ENCODE measurements at regions not wholly inside any gene's neighbourhood (a gene's known extent, or its start where the extent isn't known, plus 50 kb on each side); places are given as distances from the start of the nearest gene placed in this dataset.

DNA sequence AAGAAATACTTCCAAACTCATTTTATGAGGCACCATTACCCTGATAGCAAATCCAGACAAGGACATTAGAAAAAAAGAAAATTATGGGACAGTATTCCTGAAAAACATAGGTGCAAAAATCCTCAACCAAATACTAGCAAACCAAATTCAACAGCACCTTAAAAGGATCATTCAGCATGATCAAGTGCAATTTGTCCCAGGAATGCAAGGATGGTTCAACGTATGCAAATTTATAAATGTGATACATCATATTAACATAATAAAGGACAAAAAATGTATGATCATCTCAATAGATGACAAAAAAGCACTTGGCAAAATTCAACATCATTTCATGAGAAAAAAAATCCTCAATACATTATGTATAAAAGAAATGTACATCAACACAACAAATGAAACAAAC lies 162.9 kb downstream of the DUSP6 start:
- Histone ChIP-seq H3K18ac (ENCODE audit: low read depth in 1 of 2, low read length in 2 of 2) (no peak overlapping the region), H3K23ac (ENCODE audit: low read length in 2 of 2) (no peak overlapping the region), H3K4ac (ENCODE audit: low read depth in 1 of 2, low read length in 2 of 2) (no peak overlapping the region), H3K27me3 (ENCODE audit: control insufficient read depth in 1 of 2, insufficient read depth in 1 of 2, low read length in 2 of 2) (no peaks in the 10 kb centered on the region), H3K4me3 (ENCODE audit: insufficient read depth in 1 of 2, low read depth in 1 of 2, low read length in 2 of 2) (no peak overlapping the region), H3K14ac (ENCODE audit: low read length in 2 of 2) (no peak overlapping the region), H2AK5ac (ENCODE audit: low read length, severe bottlenecking) (no peak overlapping the region), H3K36me3 (ENCODE audit: control insufficient read depth in 1 of 2, insufficient read depth in 2 of 2, low read depth in 1 of 2, low read length in 2 of 2) (no peaks in the 10 kb centered on the region), H3K9ac (ENCODE audit: low read length) (no peak overlapping the region), H2AFZ (ENCODE audit: low read depth, low read length) (no peak overlapping the region), H3K4me1 (ENCODE audit: control insufficient read depth, insufficient read depth, low read depth, low read length) (no peaks in the 10 kb centered on the region), H2BK15ac (ENCODE audit: low read depth, poor library complexity, severe bottlenecking) (no peak overlapping the region), H3K4me2 (ENCODE audit: low read length, poor library complexity, severe bottlenecking) (no peak overlapping the region), H3K79me1 (replicated peaks; ENCODE audit: low read length, poor library complexity, severe bottlenecking) (no peaks in the 10 kb centered on the region), H2BK5ac (ENCODE audit: low read depth, low read length, poor library complexity, severe bottlenecking) (no peak overlapping the region), H3K27ac (ENCODE audit: low read length, poor library complexity, severe bottlenecking) (no peak overlapping the region), H2BK120ac (ENCODE audit: low read depth, low read length) (no peak overlapping the region), H4K91ac (ENCODE audit: low read length) (no peak overlapping the region), H4K8ac (ENCODE audit: low read length) (no peak overlapping the region), H3K9me3 (ENCODE audit: control insufficient read depth, low read length) (peaks cover 24% of the 10 kb centered on the region), H2BK12ac (ENCODE audit: low read length in 2 of 2) (no peak overlapping the region)
- DNase-seq: no peak
- no CpG with 5 or more reads among the region's 1 CpG for WGBS

DNA sequence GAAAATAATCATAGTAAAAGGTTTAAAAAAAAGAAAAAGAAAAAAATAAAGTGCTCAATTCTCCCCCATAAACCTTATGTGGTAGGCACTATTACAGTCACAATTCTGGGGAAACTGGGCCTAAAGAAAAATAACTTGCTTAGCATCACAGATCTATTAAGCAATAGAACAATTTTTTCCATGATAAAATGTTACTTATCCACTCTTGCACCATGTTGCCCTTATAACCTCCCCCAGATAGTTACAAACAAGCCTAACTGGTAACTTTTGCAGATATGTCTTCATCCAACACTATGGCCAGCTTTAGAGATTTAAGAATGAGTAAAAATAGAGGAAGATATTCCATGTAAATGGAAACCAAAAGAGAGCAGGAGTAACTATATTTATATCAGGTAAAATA lies 164.8 kb downstream of the DUSP6 start:
- Histone ChIP-seq H2BK15ac (ENCODE audit: low read depth, poor library complexity, severe bottlenecking) (no peak overlapping the region), H3K36me3 (ENCODE audit: control insufficient read depth in 1 of 2, insufficient read depth in 2 of 2, low read depth in 1 of 2, low read length in 2 of 2) (no peaks in the 10 kb centered on the region), H3K27ac (ENCODE audit: low read length, poor library complexity, severe bottlenecking) (no peak overlapping the region), H3K9ac (ENCODE audit: low read length) (no peak overlapping the region), H3K79me1 (replicated peaks; ENCODE audit: low read length, poor library complexity, severe bottlenecking) (no peaks in the 10 kb centered on the region), H3K14ac (ENCODE audit: low read length in 2 of 2) (no peak overlapping the region), H2AK5ac (ENCODE audit: low read length, severe bottlenecking) (no peak overlapping the region), H3K4me3 (ENCODE audit: insufficient read depth in 1 of 2, low read depth in 1 of 2, low read length in 2 of 2) (no peak overlapping the region), H2BK5ac (ENCODE audit: low read depth, low read length, poor library complexity, severe bottlenecking) (no peak overlapping the region), H2BK12ac (ENCODE audit: low read length in 2 of 2) (no peak overlapping the region), H4K91ac (ENCODE audit: low read length) (no peak overlapping the region), H4K8ac (ENCODE audit: low read length) (no peak overlapping the region), H3K27me3 (ENCODE audit: control insufficient read depth in 1 of 2, insufficient read depth in 1 of 2, low read length in 2 of 2) (no peaks in the 10 kb centered on the region), H3K9me3 (ENCODE audit: control insufficient read depth, low read length) (peaks cover 24% of the 10 kb centered on the region), H3K4me2 (ENCODE audit: low read length, poor library complexity, severe bottlenecking) (no peak overlapping the region), H2BK120ac (ENCODE audit: low read depth, low read length) (no peak overlapping the region), H2AFZ (ENCODE audit: low read depth, low read length) (no peak overlapping the region), H3K4ac (ENCODE audit: low read depth in 1 of 2, low read length in 2 of 2) (no peak overlapping the region), H3K18ac (ENCODE audit: low read depth in 1 of 2, low read length in 2 of 2) (no peak overlapping the region), H3K23ac (ENCODE audit: low read length in 2 of 2) (no peak overlapping the region), H3K4me1 (ENCODE audit: control insufficient read depth, insufficient read depth, low read depth, low read length) (no peaks in the 10 kb centered on the region)
- no peak for DNase-seq

DNA sequence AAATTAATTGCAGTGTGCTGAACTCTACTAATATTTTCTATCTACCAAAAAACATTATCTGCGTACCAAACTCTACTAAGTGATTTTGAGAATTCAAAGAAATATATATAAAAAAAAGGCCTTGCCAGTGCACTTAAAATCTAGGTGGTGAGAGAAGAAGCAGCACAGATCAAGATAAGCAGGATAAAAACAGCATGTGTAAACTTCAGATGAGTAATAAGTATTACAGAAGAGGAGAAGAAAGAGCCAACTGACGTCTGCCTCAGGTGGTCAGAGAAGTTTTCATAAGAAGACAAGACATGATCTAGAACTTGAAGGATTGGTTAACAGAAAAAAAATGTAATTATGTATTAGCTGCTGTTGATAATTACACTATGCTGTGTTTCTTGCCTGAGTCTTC lies 166.4 kb downstream of the DUSP6 start:
- no peaks in the 10 kb centered on the region for H3K79me1 ChIP-seq (replicated peaks; ENCODE audit: low read length, poor library complexity, severe bottlenecking)
- H3K9me3 ChIP-seq (ENCODE audit: control insufficient read depth, low read length): peaks cover 24% of the 10 kb centered on the region
- no peaks in the 10 kb centered on the region for H3K4me1 ChIP-seq (ENCODE audit: control insufficient read depth, insufficient read depth, low read depth, low read length)
- H3K27me3 ChIP-seq (ENCODE audit: control insufficient read depth in 1 of 2, insufficient read depth in 1 of 2, low read length in 2 of 2): no peaks in the 10 kb centered on the region
- no peaks in the 10 kb centered on the region for H3K36me3 ChIP-seq (ENCODE audit: control insufficient read depth in 1 of 2, insufficient read depth in 2 of 2, low read depth in 1 of 2, low read length in 2 of 2)
- no peak overlapping the region for H3K4me2 ChIP-seq (ENCODE audit: low read length, poor library complexity, severe bottlenecking)
- 60% methylated on average over 1 of the region's 2 CpGs for WGBS
- no peak overlapping the region for H3K4ac ChIP-seq (ENCODE audit: low read depth in 1 of 2, low read length in 2 of 2)
- no peak overlapping the region for H4K8ac ChIP-seq (ENCODE audit: low read length)
- H3K9ac ChIP-seq (ENCODE audit: low read length): peak overlapping the region; percentile 40
- no peak for DNase-seq
- no peak overlapping the region for H2BK120ac ChIP-seq (ENCODE audit: low read depth, low read length)
- no peak overlapping the region for H2AFZ ChIP-seq (ENCODE audit: low read depth, low read length)
- no peak overlapping the region for H3K14ac ChIP-seq (ENCODE audit: low read length in 2 of 2)
- no peak overlapping the region for H3K27ac ChIP-seq (ENCODE audit: low read length, poor library complexity, severe bottlenecking)
- H2BK5ac ChIP-seq (ENCODE audit: low read depth, low read length, poor library complexity, severe bottlenecking): no peak overlapping the region
- no peak overlapping the region for H3K23ac ChIP-seq (ENCODE audit: low read length in 2 of 2)
- H4K91ac ChIP-seq (ENCODE audit: low read length): no peak overlapping the region
- H2AK5ac ChIP-seq (ENCODE audit: low read length, severe bottlenecking): no peak overlapping the region
- no peak overlapping the region for H3K18ac ChIP-seq (ENCODE audit: low read depth in 1 of 2, low read length in 2 of 2)
- H3K4me3 ChIP-seq (ENCODE audit: insufficient read depth in 1 of 2, low read depth in 1 of 2, low read length in 2 of 2): no peak overlapping the region
- peak overlapping the region in 1 of 2 experiments; percentile 23 for H2BK12ac ChIP-seq (ENCODE audit: low read length in 2 of 2)
- no peak overlapping the region for H2BK15ac ChIP-seq (ENCODE audit: low read depth, poor library complexity, severe bottlenecking)

DNA sequence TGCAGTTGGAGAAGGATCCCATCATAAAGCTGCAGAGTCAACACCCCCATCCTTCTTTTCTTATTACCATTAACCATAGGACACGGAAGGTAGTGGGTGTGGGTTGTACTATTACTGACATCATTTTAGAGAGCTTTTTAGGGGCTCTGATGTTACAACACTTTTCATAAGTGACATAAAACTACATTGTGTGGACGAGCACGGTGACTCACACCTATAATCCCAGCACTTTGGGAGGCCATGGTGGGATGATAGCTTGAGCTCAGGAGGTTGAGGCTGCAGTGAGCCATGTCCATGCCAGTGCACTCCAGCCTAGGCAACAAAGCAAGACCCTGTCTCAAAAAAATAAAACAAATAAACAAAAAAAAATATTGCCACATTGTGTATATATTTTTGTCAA lies 167.1 kb downstream of the DUSP6 start:
- Histone ChIP-seq H3K27ac (ENCODE audit: low read length, poor library complexity, severe bottlenecking) (no peak overlapping the region), H3K23ac (ENCODE audit: low read length in 2 of 2) (no peak overlapping the region), H3K79me1 (replicated peaks; ENCODE audit: low read length, poor library complexity, severe bottlenecking) (no peaks in the 10 kb centered on the region), H2BK5ac (ENCODE audit: low read depth, low read length, poor library complexity, severe bottlenecking) (no peak overlapping the region), H3K9ac (ENCODE audit: low read length) (peak overlapping the region; percentile 40), H3K27me3 (ENCODE audit: control insufficient read depth in 1 of 2, insufficient read depth in 1 of 2, low read length in 2 of 2) (no peaks in the 10 kb centered on the region), H3K18ac (ENCODE audit: low read depth in 1 of 2, low read length in 2 of 2) (no peak overlapping the region), H3K4me1 (ENCODE audit: control insufficient read depth, insufficient read depth, low read depth, low read length) (no peaks in the 10 kb centered on the region), H2BK120ac (ENCODE audit: low read depth, low read length) (no peak overlapping the region), H3K14ac (ENCODE audit: low read length in 2 of 2) (no peak overlapping the region), H4K91ac (ENCODE audit: low read length) (no peak overlapping the region), H4K8ac (ENCODE audit: low read length) (no peak overlapping the region), H3K36me3 (ENCODE audit: control insufficient read depth in 1 of 2, insufficient read depth in 2 of 2, low read depth in 1 of 2, low read length in 2 of 2) (no peaks in the 10 kb centered on the region), H2BK12ac (ENCODE audit: low read length in 2 of 2) (no peak overlapping the region), H2BK15ac (ENCODE audit: low read depth, poor library complexity, severe bottlenecking) (no peak overlapping the region), H2AK5ac (ENCODE audit: low read length, severe bottlenecking) (no peak overlapping the region), H2AFZ (ENCODE audit: low read depth, low read length) (no peak overlapping the region), H3K4ac (ENCODE audit: low read depth in 1 of 2, low read length in 2 of 2) (no peak overlapping the region), H3K4me3 (ENCODE audit: insufficient read depth in 1 of 2, low read depth in 1 of 2, low read length in 2 of 2) (no peak overlapping the region), H3K4me2 (ENCODE audit: low read length, poor library complexity, severe bottlenecking) (no peak overlapping the region), H3K9me3 (ENCODE audit: control insufficient read depth, low read length) (peaks cover 20% of the 10 kb centered on the region)
- WGBS: 59% methylated on average over 2 of the region's 3 CpGs
- no peak for DNase-seq
